ENCODE measurements at regions not wholly inside any gene's neighbourhood (a gene's known extent, or its start where the extent isn't known, plus 50 kb on each side); places are given as distances from the start of the nearest gene placed in this dataset.

GRCh38 chr11:22133776-22134175 lies 59.1 kb upstream of the ANO5 start:
- H3K36me3 Mint-ChIP-seq (ENCODE audit: insufficient read depth, unreplicated experiment) = no peaks in the 10 kb centered on the region
- no peaks in the 10 kb centered on the region for H3K36me3 ChIP-seq (ENCODE audit: control insufficient read depth, insufficient read depth, low read length)
- CTCF ChIA-PET = no interaction called here
- no peaks in the 10 kb centered on the region for H3K4me1 Mint-ChIP-seq (ENCODE audit: low read depth, unreplicated experiment)
- H3K4me1 ChIP-seq = no peaks in the 10 kb centered on the region
- no peak for DNase-seq
- TF ChIP-seq, protein P1, sequence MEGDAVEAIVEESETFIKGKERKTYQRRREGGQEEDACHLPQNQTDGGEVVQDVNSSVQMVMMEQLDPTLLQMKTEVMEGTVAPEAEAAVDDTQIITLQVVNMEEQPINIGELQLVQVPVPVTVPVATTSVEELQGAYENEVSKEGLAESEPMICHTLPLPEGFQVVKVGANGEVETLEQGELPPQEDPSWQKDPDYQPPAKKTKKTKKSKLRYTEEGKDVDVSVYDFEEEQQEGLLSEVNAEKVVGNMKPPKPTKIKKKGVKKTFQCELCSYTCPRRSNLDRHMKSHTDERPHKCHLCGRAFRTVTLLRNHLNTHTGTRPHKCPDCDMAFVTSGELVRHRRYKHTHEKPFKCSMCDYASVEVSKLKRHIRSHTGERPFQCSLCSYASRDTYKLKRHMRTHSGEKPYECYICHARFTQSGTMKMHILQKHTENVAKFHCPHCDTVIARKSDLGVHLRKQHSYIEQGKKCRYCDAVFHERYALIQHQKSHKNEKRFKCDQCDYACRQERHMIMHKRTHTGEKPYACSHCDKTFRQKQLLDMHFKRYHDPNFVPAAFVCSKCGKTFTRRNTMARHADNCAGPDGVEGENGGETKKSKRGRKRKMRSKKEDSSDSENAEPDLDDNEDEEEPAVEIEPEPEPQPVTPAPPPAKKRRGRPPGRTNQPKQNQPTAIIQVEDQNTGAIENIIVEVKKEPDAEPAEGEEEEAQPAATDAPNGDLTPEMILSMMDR (IDR thresholded peaks at IDR 0.05; ENCODE audit: insufficient read depth in 1 of 2, low read depth in 1 of 2, low read length in 1 of 2, severe bottlenecking in 1 of 2, unreplicated experiment in 1 of 2) = no peak
- no peak overlapping the region for H3K27ac Mint-ChIP-seq (ENCODE audit: unreplicated experiment)
- BruUV-seq (replicated peaks) = no TSS peak
- POLR2A ChIA-PET = no interaction called here
- no peak overlapping the region for H3K4me3 ChIP-seq (ENCODE audit: low read depth, low read length)
- no peak overlapping the region for H3K4me3 Mint-ChIP-seq (ENCODE audit: unreplicated experiment)
- no peaks in the 10 kb centered on the region for H3K27me3 ChIP-seq (replicated peaks; ENCODE audit: control insufficient read depth, insufficient read depth, low read length)
- intact Hi-C loops (cut with micrococcal nuclease; ENCODE audit: unreplicated experiment) = no loop called here
- H3K9me3 Mint-ChIP-seq (ENCODE audit: unreplicated experiment) = peaks cover 21% of the 10 kb centered on the region
- H3K9me3 ChIP-seq = no peaks in the 10 kb centered on the region
- no peaks in the 10 kb centered on the region for H3K27me3 Mint-ChIP-seq (ENCODE audit: insufficient read depth, unreplicated experiment)

- no peaks in the 10 kb centered on the region for H3K4me1 ChIP-seq
- H3K27me3 ChIP-seq (replicated peaks; ENCODE audit: control insufficient read depth, insufficient read depth, low read length) = no peaks in the 10 kb centered on the region
- H3K4me3 ChIP-seq (ENCODE audit: low read depth, low read length) = no peak overlapping the region
- intact Hi-C loops (cut with micrococcal nuclease; ENCODE audit: unreplicated experiment) = no loop called here
- no peaks in the 10 kb centered on the region for H3K9me3 ChIP-seq
- Mint-ChIP-seq H3K9me3 (ENCODE audit: unreplicated experiment) (peaks cover 12% of the 10 kb centered on the region), H3K4me1 (ENCODE audit: low read depth, unreplicated experiment) (no peaks in the 10 kb centered on the region), H3K27me3 (ENCODE audit: insufficient read depth, unreplicated experiment) (no peaks in the 10 kb centered on the region), H3K36me3 (ENCODE audit: insufficient read depth, unreplicated experiment) (no peaks in the 10 kb centered on the region), H3K27ac (ENCODE audit: unreplicated experiment) (no peak overlapping the region), H3K4me3 (ENCODE audit: unreplicated experiment) (no peak overlapping the region)
- DNase-seq = no peak
- CTCF ChIA-PET = no interaction called here
- no peaks in the 10 kb centered on the region for H3K36me3 ChIP-seq (ENCODE audit: control insufficient read depth, insufficient read depth, low read length)
- TF ChIP-seq, protein P1 (IDR thresholded peaks at IDR 0.05; ENCODE audit: insufficient read depth in 1 of 2, low read depth in 1 of 2, low read length in 1 of 2, severe bottlenecking in 1 of 2, unreplicated experiment in 1 of 2) = no peak
- POLR2A ChIA-PET = no interaction called here
- BruUV-seq (replicated peaks) = no TSS peak
These were observed 54.6 kb upstream of the ANO5 start for GRCh38 chr11:22138264-22138663.

All from Caco-2 (cell line).